Left kidney (tissue), 1 donor: ENCODE measurements at regions not wholly inside any gene's neighbourhood (a gene's known extent, or its start where the extent isn't known, plus 50 kb on each side); places are given as distances from the start of the nearest gene placed in this dataset.
A peak's percentile ranks its signal among the peaks of the same experiment; 100 is the strongest.

Source experiments
- DNase-seq: peaks from one replicate; pipeline ENCODE4 v3.0.0-alpha.2; 2013

- DNase-seq: no peak
Observed at GRCh38 chr4:23401572-23401971, 488.3 kb downstream of the PPARGC1A start.

GRCh38 chr4:23392860-23393458 is 496.9 kb downstream of the PPARGC1A start:
- DNase-seq: no peak

DNA sequence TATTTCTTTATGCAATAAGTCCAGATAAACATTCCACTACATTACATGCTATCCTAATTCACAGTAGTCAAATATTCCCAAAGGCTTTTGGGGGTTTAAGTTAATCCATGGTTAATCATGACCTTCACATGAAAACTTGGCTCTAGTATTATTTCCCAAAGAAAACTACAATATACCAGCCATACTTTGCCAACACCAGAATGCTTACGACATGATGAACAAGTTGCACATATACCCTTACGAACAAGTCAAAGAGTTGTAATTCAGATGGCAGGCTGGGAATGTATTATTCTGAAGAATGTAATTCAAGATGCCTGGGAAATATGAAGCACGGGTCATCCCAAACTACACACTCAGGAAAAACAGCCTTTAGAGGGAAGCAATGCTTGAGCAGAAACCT is 499.6 kb downstream of the PPARGC1A start:
- DNase-seq: no peak

DNA sequence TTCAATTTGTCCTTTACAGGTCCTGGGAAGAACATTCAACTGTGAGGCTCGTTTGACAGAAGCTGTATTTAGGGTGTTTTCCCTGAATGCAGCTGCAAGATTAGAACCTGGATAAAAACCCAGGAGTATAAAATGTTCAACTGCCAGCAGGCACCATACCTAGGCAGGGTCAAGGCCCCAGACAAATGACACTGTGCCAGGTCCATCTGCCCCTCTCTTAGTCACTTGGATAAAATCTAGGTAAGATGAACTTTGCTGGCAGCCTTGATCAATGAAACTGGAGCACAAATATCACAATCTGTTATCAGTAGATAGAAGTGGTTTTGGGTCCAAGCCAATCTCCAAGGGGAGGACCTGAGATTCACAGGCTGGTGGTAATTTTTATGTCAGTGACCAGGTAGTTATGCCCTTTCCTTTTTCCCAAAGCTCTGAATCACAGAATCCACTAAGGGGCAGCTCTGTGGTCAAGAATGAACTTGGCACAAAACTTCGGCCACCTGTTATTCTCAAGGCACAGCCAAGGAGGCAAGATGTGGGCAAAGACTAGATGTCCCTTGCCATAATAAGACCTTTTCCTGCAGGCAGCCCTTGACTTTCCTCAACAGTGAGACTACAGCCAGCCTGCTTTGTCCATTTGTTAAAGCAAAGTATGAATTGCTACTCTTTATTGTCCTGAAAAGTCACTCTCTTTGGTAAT is 501.0 kb downstream of the PPARGC1A start:
- DNase-seq: no peak

GRCh38 chr4:23388255-23388654 is 501.6 kb downstream of the PPARGC1A start:
- DNase-seq: no peak

DNA sequence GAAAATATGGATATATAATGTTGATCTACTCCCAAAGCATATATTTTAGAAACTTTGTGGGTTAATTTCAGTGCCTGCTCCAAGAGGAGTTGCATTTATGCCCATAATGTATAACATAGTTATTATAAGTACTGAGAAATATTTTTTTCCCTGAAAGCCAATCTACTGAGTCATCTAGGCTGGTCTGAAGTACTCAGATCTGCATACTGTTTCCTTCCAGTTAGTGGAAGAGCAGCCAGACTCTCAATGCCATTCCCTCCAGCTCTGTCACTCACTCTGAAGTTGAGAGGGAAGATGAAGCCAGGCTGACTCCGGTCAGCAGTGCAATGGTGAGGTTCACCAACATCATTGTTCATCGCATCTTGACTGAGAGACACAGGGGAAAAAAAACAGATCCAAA is 505.1 kb downstream of the PPARGC1A start:
- no peak for DNase-seq

DNA sequence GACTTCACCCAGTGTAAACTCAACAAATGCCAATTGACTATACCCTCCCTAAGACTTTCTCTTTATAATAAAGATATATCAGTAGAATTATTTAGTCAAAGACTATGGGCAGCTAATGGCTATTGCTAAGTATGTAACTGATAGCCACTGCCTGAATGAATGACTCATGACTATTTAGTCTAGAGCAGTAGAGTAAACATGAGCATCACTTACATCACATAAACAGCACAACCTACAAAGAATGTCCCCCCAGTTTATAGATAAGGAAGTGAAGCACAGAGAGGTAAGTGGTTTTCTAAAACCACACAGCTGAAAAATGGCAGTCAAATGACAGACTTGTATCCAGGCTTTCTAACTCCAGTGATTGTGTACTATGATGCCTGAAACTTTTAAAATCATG is 507.0 kb downstream of the PPARGC1A start:
- no peak for DNase-seq

DNA sequence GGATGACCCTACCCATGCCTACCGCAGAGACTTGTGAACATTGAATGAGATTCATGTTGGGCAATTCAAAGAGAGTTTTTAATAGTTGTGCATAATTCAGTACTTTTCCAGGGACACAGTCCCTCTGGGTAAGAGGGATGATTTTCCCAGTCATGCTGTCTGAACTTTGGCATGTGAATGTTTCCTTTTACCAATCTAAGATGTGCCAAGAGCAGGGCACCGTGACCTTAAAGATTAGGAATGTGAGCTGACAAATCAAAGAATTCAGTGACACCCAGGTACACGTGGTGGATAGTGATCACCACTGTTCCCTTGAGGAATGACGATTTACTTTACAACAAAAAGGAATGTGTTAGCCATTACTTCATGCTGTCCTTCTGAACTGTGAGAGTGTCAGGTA is 515.6 kb downstream of the PPARGC1A start:
- no peak for DNase-seq

DNA sequence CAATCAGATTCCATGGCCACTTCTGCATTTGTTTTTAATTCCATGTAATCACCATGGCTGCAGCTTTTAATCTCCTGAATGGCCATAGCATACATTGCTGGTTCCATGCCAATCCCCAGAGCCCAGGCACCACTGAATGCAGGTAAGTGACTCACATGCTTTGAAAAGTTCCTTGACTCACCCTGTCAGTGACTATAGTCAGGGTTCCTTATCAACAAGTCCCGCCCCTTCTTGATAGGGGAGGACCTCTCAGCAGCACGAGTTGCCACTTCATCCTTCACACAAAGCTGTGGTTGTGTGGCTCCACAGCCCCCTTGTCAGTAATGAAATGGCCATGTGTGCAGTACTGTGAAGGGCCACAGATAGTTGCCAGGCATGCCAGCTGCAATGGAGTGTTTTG is 516.6 kb downstream of the PPARGC1A start:
- DNase-seq: no peak

- no peak for DNase-seq
Observed at GRCh38 chr4:23371533-23371932, 518.3 kb downstream of the PPARGC1A start.

- peak; percentile 21 for DNase-seq
Observed at GRCh38 chr4:23369331-23369730, 520.5 kb downstream of the PPARGC1A start.

DNA sequence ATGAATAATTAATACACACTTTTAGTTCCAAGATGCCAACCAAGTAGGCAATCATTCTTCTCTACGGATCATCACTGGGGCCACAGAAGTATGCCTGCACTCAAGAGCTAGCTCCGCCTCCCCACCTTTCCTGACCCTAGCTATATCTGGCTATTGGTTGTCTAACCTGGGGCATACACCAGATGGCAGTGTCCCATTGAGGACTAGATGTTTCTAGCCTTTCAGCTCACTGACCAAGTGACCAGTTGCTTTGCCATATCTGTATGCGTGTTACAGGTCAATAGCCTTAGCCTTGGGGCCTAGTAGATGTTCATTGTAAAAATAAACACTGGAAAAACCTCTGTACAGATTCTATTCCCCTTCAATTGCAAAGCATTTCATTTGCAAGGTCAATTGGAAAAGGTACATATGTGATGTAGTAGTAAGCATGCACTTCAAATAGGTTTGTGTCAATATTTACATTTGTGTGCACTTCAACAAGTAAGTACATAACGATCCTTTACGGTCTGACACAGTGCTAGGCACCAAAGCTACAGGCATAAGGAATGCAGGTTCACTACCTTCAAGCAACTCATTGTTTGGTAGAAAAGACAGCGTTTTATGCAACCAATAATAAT is 521.7 kb downstream of the PPARGC1A start:
- DNase-seq: no peak

DNA sequence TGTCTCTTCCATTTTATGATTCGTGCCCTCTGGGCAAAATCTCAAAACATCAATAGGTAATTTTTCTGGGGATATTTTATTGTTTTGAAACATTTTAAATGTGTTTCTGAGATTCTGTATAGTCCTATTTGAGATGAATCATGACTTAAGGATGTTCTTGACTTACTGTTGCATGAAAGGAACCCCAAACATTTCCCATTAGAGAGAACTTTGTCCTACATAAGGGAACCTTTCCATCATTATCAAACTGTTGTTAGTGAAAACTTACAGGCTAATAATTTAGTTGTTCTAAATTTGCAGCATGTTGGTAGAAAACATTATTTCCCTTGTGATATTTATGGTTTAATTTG is 523.3 kb downstream of the PPARGC1A start:
- no peak for DNase-seq

GRCh38 chr4:23365871-23366556 is 523.8 kb downstream of the PPARGC1A start:
- no peak for DNase-seq

DNA sequence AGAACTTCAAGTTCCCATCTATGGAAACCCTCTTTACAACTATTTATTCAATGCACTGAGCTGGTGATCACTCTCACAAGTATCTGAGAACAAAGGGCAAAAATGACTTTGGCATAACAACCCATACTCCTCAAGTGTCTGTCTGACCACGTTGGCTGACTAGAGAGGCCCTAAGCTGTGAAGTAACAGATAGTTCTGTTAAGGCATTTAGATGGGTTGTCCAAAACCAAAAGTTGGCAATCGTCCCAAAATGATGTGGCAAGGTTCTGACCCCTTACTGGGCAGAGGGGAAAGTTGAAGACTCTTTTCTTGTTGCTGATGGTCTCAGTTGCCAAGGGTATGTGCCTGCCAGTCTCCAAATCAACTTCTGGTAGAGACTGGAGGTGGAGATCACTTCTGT is 524.8 kb downstream of the PPARGC1A start:
- DNase-seq: no peak

DNA sequence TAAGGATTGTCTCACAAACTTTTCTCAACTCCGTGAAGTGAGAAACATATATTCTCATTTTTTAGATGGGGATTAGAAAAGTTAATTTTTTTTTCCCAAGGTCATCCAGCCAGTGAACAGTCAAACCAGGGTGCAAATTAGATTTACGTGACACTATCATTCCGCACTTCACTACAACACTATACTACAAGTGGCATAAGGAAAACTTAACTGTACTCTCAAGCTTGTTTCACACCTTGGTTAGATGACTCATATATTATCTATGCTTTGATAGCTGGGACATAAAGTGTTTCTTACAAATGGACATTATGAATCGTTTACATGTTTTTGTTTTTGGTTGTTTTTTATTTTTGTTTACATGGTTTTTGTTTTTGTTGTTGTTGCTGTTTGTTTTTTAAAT is 525.7 kb downstream of the PPARGC1A start:
- DNase-seq: no peak

DNA sequence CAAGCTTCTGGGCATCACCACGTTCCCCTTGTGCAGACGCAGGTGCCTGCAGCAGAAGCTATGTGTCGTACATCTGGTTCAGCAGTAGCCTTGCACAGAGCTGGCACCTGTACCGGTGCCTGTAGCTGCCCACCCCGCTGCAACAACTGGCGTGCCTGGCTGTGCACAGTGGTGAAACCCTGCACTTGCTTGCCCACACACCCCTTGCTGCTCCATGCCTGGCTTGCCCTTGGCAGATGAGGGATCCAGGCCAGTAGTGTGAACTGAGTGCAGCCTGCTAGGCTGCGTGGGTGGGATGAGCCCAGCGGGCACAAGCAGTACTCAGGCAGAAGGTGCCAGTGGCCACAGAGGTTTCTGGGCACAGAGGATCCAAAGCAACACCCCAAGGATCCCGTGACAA is 528.4 kb downstream of the PPARGC1A start:
- DNase-seq: no peak

GRCh38 chr4:23360718-23361117 is 529.1 kb downstream of the PPARGC1A start:
- no peak for DNase-seq

- no peak for DNase-seq
Observed at GRCh38 chr4:23355258-23355657, 534.6 kb downstream of the PPARGC1A start.

DNA sequence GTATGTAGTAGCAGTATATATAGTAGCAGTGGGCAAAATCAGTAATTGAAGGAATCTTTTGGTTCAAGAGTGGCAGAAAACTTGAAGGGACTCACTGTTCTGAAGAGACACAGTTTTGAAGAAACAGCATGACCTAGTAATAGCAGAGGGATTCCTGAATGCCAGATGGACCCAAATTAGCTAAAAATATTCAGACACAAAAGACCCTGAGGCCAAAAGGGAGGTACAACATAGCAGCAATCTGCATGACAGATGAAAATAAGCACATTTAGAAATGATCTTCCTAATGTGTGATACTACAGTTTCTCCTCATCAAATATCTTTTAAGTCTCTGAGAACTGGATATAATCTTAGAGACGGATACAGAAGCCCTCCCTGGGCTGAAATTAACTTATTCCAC is 536.6 kb downstream of the PPARGC1A start:
- no peak for DNase-seq

DNA sequence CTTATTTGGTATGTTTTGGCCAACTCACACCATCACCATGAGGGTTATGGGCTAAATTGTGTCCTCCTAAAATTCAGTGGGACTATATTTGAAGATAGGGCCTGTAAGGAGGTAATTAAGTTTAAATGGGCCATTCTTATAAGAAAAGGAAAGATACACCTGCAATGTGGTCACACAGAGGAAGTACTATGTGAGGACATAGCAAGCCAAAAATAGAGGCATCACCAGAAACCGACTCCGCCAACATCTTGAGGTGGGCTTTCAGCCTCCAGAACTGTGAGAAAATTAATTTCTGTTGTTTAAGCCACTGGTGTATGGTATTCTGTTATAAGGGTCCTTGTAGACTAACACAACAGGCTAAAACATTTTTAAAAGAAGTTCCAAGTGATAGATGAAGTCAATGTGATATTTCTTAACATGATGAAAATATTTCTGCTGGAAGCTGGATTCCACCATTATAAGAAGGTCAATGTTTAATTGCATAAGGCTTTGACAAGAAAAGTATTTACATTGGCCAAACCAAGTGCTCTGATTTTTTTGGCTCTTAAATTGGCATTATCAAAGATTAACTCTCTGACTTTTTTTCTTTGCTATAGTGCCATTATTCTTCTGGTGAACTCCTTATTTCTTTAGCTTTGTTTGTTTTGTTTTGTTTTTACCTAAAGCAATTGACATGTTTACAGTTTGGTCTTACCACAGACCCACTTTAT is 540.9 kb downstream of the PPARGC1A start:
- DNase-seq: no peak

- DNase-seq: no peak
Observed at GRCh38 chr4:23337292-23337691, 552.6 kb downstream of the PPARGC1A start.
